ENCODE measurements at regions not wholly inside any gene's neighbourhood (a gene's known extent, or its start where the extent isn't known, plus 50 kb on each side); places are given as distances from the start of the nearest gene placed in this dataset.

- no peak for ATAC-seq
- intact Hi-C loops (cut with micrococcal nuclease), result no loop called here
- no peak for DNase-seq
Measured at GRCh38 chr1:83619170-83619896, 379.6 kb downstream of the TTLL7 start.

GRCh38 chr1:83617883-83618282 is 381.0 kb downstream of the TTLL7 start:
- intact Hi-C loops (cut with micrococcal nuclease), result no loop called here
- ATAC-seq (no peak), DNase-seq (no peak)

DNA sequence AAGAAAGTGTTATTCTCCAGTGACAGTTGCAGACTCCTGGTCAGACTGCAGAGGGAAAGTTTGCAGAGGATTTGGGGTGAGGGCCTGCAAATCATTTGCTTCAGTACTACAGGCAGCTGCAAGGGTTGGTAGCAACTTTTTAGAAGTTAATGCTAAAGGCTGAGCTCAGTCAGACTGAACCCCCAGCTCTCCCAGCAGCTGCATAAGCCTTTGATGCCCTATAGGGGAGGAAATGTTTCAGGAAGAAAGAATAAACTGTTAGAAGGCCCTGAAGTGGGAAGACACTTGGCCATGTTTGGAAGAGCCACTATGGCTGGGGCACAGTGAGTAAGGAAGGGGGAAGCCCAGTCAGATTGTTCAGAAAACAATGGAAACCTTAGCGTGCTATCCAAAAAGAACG is 383.6 kb downstream of the TTLL7 start:
- ATAC-seq (no peak), DNase-seq (no peak)
- intact Hi-C loops (cut with micrococcal nuclease), result no loop called here

DNA sequence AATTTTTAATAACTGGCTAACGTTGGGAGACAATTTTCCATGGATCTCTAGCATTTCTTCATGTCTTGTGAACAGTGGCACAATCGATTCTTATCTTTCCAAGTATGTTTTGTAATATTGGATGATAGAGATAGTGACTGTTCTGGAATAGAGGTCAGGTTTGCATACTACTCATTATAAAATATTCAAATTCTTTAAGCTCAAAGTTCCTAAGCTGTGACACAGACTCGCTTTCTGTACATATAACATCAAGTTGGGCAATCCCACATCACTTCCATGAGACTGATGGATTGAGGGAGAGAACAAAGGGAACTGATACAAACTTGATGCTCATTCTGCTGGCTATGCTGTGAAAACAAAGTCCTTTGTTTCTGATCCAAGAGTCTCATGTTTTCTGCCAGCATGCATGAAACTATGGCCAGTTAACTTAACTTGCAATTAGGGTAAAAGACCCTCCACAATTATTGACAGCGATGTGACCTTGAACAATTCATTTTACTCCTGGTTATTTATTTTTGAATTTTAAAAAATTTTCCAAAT is 392.4 kb downstream of the TTLL7 start:
- ATAC-seq (no peak), DNase-seq (no peak)
- intact Hi-C loops (cut with micrococcal nuclease), result no loop called here

GRCh38 chr1:83596331-83596730 is 402.6 kb downstream of the TTLL7 start:
- DNase-seq (no peak), ATAC-seq (no peak)
- intact Hi-C loops (cut with micrococcal nuclease), result no loop called here

DNA sequence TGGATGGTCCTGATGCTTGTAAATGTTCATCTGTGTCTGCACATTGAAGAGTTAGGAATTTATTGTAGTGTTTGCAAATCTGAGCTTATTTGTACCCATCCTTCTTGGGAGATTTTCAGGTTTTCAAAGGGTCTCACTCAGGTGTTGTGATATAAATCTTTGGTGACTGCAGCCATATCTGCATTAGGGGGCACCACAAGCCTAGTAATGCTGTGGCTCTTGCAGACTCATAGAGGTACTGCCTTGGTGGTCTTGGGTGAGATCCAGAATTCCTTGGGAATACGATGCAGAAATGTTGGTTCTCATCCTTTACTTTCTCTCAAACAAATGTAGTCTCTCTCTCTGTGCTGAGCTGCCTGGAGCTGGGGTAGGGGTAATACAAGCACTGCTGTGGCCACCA is 405.9 kb downstream of the TTLL7 start:
- DNase-seq (no peak), ATAC-seq (no peak)
- intact Hi-C loops (cut with micrococcal nuclease), result no loop called here

GRCh38 chr1:83588140-83588539 is 410.8 kb downstream of the TTLL7 start:
- no peak for ATAC-seq
- intact Hi-C loops (cut with micrococcal nuclease), result no loop called here
- DNase-seq, result no peak

DNA sequence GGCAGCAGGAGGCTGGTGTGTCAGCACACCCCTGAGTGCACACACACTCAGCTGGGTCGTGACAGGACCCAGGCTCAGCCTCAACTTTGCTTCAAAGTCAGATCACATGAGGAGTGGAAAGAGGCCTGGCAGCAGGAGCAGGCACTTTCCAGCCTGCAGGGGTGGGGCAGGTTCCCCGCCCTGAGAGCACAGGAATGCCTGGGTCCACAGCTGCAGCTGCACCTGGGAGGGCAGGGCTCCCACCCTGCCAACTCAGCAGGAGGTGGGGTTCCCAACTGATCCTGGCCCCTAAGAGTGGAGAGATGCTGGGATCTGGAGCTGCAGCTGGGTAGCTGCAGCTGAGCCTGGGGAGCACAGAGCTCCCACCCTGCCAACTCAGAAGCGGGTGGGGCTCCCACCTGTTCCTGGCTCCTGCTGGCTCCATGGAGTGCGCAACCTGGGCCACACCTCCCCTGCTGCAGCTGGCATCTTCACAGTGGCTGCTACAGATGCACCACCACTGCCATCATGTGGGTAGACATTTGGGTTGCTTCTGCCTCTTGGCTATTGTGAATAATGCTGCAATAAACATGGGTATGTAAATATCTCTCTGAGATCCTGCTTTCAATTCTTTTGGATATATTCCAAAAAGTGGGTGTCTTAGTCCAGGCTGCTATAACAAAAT is 415.4 kb downstream of the TTLL7 start:
- ATAC-seq (no peak), DNase-seq (no peak)
- intact Hi-C loops (cut with micrococcal nuclease), result no loop called here

GRCh38 chr1:83581747-83582146 is 417.2 kb downstream of the TTLL7 start:
- ATAC-seq (no peak), DNase-seq (no peak)

DNA sequence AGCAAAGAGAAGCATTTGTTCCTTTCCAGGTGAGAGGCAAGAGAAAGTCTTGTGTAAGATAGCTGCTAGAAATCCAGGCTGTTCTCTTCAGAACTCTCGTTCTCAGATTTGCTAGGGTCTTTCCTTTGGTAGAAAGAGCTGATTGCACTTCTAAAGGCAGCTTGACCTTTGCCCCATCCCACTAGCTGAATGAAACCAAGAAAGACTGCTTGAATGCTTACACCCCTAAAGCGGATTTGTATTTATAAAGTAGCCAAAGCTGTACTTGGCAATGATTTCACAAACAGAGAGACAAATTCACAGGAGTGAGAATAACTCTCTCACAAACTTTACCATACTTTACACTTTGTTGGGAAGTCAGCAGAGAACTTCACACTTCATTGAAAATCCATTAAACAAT is 424.1 kb downstream of the TTLL7 start:
- intact Hi-C loops (cut with micrococcal nuclease), result no loop called here
- no peak for DNase-seq
- no peak for ATAC-seq

More at GRCh38 chr1:83581747-83582146, 417.2 kb downstream of the TTLL7 start:
- intact Hi-C loops (cut with micrococcal nuclease), result no loop called here

GRCh38 chr1:83573776-83574175 is 425.2 kb downstream of the TTLL7 start:
- DNase-seq (no peak), ATAC-seq (no peak)
- intact Hi-C loops (cut with micrococcal nuclease), result no loop called here

- ATAC-seq, result no peak
- DNase-seq, result no peak
- intact Hi-C loops (cut with micrococcal nuclease), result no loop called here
Measured at GRCh38 chr1:83571536-83571935, 427.4 kb downstream of the TTLL7 start.

DNA sequence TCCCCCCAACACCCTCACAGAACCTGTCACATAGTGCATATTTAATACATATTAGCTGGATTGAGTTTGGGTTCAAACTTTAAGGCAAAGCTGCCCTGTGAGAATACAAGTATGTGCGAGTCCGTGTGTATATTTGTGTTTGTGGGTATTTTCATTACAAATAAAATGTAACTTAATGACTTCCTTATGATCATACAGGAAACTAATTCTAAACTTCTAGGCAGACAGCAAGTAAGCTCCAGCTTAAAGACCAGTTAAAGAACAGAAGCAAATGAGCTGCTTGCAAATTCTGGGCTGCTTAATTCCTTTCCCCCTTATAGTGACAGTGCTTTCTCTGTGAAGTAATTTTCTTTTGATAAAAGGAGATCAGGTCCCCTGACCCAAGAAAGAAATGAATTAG is 437.6 kb downstream of the TTLL7 start:
- DNase-seq (no peak), ATAC-seq (no peak)
- intact Hi-C loops (cut with micrococcal nuclease), result no loop called here

DNA sequence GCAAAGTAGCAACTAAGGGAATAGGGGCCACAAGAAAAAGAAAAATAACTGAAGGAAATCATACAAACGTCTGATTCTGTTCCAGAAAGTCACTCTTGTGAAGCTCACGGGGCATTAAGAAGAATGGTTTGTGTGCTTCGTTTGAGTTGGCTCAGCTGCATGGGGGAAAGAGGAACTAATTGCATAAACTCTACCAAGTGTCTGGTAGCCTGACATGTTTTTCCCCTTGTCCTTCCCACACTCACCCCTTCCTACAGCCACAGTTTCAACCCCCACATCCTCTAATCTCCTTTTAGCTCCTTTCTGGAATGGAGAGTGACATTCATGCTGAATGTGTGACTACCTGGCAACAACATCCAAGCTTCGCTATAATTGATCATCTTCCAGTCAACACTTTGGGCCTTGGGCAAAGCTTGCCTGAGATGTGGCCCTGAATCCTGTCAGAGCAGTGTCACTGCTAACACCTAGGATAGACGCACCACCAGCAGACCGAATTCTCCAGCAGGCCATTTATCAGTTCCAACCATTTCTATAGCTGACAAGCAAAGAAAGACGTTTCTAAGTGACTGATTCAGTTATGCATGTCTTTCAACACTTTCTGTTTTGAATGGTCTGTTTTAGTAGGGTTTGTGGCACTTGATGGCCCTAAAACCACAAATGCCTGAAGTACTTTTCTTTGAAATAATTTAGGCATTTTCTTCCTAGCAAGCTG is 439.6 kb downstream of the TTLL7 start:
- DNase-seq (no peak), ATAC-seq (no peak)
- intact Hi-C loops (cut with micrococcal nuclease), result no loop called here

DNA sequence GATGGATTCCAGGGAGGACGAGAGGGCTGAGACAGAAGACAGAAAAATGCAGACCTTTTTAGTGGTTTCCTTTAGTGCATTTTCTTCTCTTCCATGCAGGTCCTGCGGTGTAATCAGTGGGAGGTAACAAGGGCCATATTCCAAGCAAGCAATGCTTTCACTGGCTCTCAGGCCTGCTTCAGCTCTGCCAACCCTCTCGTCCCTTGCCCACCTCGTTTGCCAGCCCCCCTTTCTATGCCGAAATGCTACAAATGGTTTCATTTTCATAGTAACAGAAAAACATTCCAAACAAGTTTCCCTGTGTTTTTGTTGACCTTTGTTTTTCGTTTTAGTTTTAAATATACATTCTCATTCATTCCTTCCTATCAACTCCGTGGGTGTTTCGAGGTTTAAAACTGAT is 443.1 kb downstream of the TTLL7 start:
- ATAC-seq, result no peak
- intact Hi-C loops (cut with micrococcal nuclease), result no loop called here
- no peak for DNase-seq

DNA sequence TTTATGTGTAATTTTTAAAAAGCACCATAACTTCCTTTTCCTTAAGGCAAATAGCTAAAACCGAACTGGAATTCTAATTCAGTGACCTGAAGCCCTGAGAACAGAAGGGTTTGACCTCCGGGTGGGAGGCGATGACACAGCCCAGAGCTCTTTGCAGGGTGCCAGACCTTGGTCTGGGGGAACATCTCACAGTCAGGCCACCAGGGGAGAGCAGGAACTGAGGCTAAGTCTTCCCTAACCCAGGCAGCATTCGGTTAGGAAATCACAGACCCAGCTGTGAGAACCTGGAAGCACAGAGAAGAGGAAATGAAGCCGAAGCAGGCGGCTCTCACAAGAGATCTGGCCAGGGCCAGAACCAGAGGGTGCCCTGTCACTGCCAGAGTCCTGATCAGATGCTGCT is 444.8 kb downstream of the TTLL7 start:
- intact Hi-C loops (cut with micrococcal nuclease), result no loop called here
- DNase-seq, result peak; percentile 30
- ATAC-seq, result peak; percentile 65

DNA sequence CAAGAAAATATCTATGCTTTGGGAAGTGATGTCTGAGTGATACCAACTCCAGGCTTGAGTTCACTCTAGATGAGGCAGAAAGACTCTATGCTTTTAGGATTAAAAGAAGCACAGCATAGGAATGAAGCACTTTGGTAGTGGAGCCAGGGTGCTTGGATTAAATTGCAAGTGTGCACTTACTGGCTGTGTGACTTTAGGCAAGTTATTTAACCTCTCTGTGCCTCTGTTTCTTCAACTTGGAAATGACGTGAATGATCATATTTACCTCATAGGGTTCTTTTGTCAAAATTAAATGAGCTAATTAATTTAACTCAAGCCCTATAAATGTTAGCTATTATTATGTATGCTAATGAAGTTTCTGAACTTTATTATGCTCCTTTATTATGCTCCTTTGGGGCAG is 446.1 kb downstream of the TTLL7 start:
- ATAC-seq, result no peak
- intact Hi-C loops (cut with micrococcal nuclease), result no loop called here

DNA sequence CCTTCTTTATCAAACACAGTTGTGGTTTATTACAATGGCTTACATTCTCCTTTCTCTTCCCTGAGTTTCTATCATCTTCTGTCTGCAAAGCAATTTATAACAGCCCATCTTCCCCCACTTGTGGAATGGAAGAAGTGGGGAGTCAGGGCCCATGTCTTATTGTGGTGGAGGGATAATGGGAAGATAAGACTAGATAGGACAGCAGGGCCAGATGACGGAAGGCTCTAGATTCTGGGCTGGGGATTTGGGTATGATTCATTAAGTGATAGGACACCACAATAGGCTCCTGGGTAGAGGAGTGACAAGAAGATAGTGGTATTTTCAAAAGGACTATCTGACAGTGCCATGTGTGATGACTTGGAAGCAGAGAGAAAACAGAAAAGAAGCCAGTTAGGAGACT is 450.6 kb downstream of the TTLL7 start:
- no peak for ATAC-seq
- DNase-seq, result no peak
- intact Hi-C loops (cut with micrococcal nuclease), result no loop called here

More for the DNA sequence above, 446.1 kb downstream of the TTLL7 start:
- DNase-seq, result no peak

- intact Hi-C loops (cut with micrococcal nuclease), result no loop called here
- ATAC-seq, result no peak
Measured at GRCh38 chr1:83547901-83548300, 451.0 kb downstream of the TTLL7 start.

DNA sequence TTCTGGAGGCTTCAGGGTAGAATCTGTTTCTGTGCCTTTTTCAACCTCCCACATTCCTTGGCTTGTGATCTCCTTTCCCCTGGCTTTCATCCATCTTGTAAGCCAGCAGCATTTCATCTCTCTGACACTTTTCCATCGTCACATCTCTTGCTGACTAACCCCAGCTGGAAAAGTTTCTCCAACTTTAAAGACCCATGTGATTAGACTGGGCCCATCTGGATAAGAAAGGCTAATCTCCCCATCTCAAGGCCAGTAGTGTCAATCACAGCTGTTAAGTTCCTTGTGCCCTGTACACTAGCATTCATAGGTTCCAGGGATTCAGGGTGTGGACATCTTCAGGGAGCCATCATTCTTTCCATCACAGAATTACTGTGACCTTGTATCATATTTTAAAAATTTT is 452.1 kb downstream of the TTLL7 start:
- intact Hi-C loops (cut with micrococcal nuclease), result no loop called here
- DNase-seq (no peak), ATAC-seq (peak; percentile 41)

More at GRCh38 chr1:83547901-83548300, 451.0 kb downstream of the TTLL7 start:
- DNase-seq, result no peak
